HL-60 (cell line): ENCODE measurements at regions not wholly inside any gene's neighbourhood (a gene's known extent, or its start where the extent isn't known, plus 50 kb on each side); places are given as distances from the start of the nearest gene placed in this dataset.

ENCODE experiments used
- DNase-seq, 2 experiments: peaks; one replicate each; pipeline ENCODE4 v3.0.0-alpha.2; 2010 to 2020; ENCODE audit warnings: low read depth in 1 of 2, low spot score in 1 of 2
- H3K27ac ChIP-seq: fragments of 250-450 bp; sonication (Bioruptor Pico); replicated peaks from 2 replicates; pipeline ENCODE4 v1.5.1; 2020; ENCODE audit warnings: mild to moderate bottlenecking, moderate library complexity
- H3K27me3 ChIP-seq: fragments of 250-450 bp; sonication (Bioruptor Pico); 2 replicates; pipeline ENCODE4 v1.5.1; 2021; ENCODE audit warnings: mild to moderate bottlenecking, moderate library complexity; ENCODE audit not compliant: insufficient read depth, poor library complexity, severe bottlenecking
- H3K4me3 ChIP-seq: replicated peaks from 2 replicates; pipeline ENCODE4 v1.5.1; 2011; ENCODE audit warnings: mild to moderate bottlenecking, control low read depth, low read length; ENCODE audit not compliant: insufficient read depth
- CTCF ChIP-seq: IDR thresholded peaks from one replicate; pipeline ENCODE4 v1.5.1; 2011; ENCODE audit warnings: low read length, control low read depth, inconsistent platforms; ENCODE audit not compliant: insufficient read depth
- GABPA ChIP-seq: IDR thresholded peaks from 2 replicates; pipeline ENCODE4 v1.6.1; 2012; ENCODE audit warnings: low read depth
- POLR2AphosphoS5 ChIP-seq: IDR thresholded peaks from 2 replicates; pipeline ENCODE4 v1.6.1; 2012; ENCODE audit warnings: low read depth
- REST ChIP-seq: IDR thresholded peaks from 2 replicates; pipeline ENCODE4 v1.6.1; 2012; ENCODE audit warnings: low read depth; ENCODE audit not compliant: insufficient replicate concordance
- SPI1 ChIP-seq: IDR thresholded peaks from 2 replicates; pipeline ENCODE4 v1.6.1; 2012; ENCODE audit warnings: low read depth, mild to moderate bottlenecking, borderline replicate concordance

GRCh38 chr11:30107899-30108298 is 91.1 kb upstream of the KCNA4 start:
- peak in 1 of 2 experiments; percentile 8 for DNase-seq
- no peak overlapping the region for H3K4me3 ChIP-seq
- H3K27me3 ChIP-seq: no peaks in the 10 kb centered on the region
- no peak overlapping the region for H3K27ac ChIP-seq
- TF ChIP-seq REST (no peak), SPI1 (no peak), CTCF (no peak), GABPA (no peak), POLR2AphosphoS5 (no peak)

GRCh38 chr11:30109774-30110173 is 92.9 kb upstream of the KCNA4 start:
- peaks cover 2% of the 10 kb centered on the region for H3K27me3 ChIP-seq
- no peak overlapping the region for H3K27ac ChIP-seq
- H3K4me3 ChIP-seq: no peak overlapping the region
- TF ChIP-seq REST: no peak
- no peak for DNase-seq

GRCh38 chr11:30110691-30111090 is 93.9 kb upstream of the KCNA4 start:
- Histone ChIP-seq H3K4me3 (no peak overlapping the region), H3K27me3 (peaks cover 2% of the 10 kb centered on the region), H3K27ac (no peak overlapping the region)
- no peak for DNase-seq
- TF ChIP-seq POLR2AphosphoS5 (no peak), CTCF (no peak), REST (no peak), SPI1 (no peak), GABPA (no peak)

GRCh38 chr11:30111786-30112185 is 95.0 kb upstream of the KCNA4 start:
- TF ChIP-seq CTCF: no peak
- no peak for TF ChIP-seq GABPA
- no peak for TF ChIP-seq POLR2AphosphoS5
- TF ChIP-seq REST: no peak
- no peak for TF ChIP-seq SPI1
- no peak for DNase-seq
- Histone ChIP-seq H3K4me3 (no peak overlapping the region), H3K27ac (no peak overlapping the region), H3K27me3 (peaks cover 2% of the 10 kb centered on the region)
